GM12878 (cell line): ENCODE measurements at regions not wholly inside any gene's neighbourhood (a gene's known extent, or its start where the extent isn't known, plus 50 kb on each side); places are given as distances from the start of the nearest gene placed in this dataset.
"Not testable (repeated sequence)": the region's sequence is repeated elsewhere in the genome, so short reads cannot be mapped to it uniquely, and the experiment has no call there.

ENCODE experiments used
- ATAC-seq: fragments of 200-7000 bp; cut with Tn5 transposase; 3 replicates; pipeline ENCODE4 v1.9.1; 2020; ENCODE audit warnings: mild to moderate bottlenecking, moderate library complexity
- BruUV-seq: library from RNA; stranded (reverse); fragments of 400-500 nt; replicated peaks from 2 replicates; lab custom pipeline; 2021; lab: Mats Ljungman, UMichigan
- CTCF ChIA-PET: fragments of 300-600 bp; sonication (Branson Sonifier 250); formaldehyde crosslinking; extraction: SDS; loops from one replicate; lab custom pipeline; 2021; ENCODE audit warnings: inconsistent platforms; lab: Yijun Ruan, JAX
- POLR2A ChIA-PET: fragments of 350-600 bp; formaldehyde crosslinking; extraction: SDS; loops from one replicate; lab custom pipeline; 2021; ENCODE audit warnings: inconsistent platforms; lab: Charles Lee
- RAD21 ChIA-PET: fragments of 300-600 bp; sonication (Branson Sonifier 250); formaldehyde crosslinking; loops from one replicate; lab custom pipeline; 2023; ENCODE audit warnings: antibody characterized with exemption; ENCODE audit not compliant: unreplicated experiment; lab: Charles Lee
- SMC1A ChIA-PET: fragments of 300-600 bp; sonication (Branson Sonifier 250); formaldehyde crosslinking; loops from one replicate; lab custom pipeline; 2023; ENCODE audit not compliant: unreplicated experiment, uncharacterized antibody; lab: Charles Lee
- DNase-seq: peaks from one replicate; pipeline ENCODE4 v3.0.0-alpha.2; 2011; ENCODE audit warnings: low read depth, low spot score
- FAIRE-seq: peaks from 3 replicates; lab custom pipeline; 2011; peaks lifted over from hg19 to GRCh38; lab: Jason Lieb, UNC
- H2AFZ ChIP-seq: 2 replicates; pipeline ENCODE4 v1.6.0; 2011; ENCODE audit warnings: low read depth, low read length, control low read depth; ENCODE audit not compliant: control insufficient read depth
- H3K27ac ChIP-seq: 2 replicates; pipeline ENCODE4 v1.5.1; 2011; ENCODE audit warnings: control low read depth; ENCODE audit not compliant: control insufficient read depth, insufficient read depth
- H3K27me3 ChIP-seq, 2 experiments: replicated peaks in 1 of 2; 2 replicates each; pipeline versions ENCODE4 v1.6.0 to v1.6.1; 2011; ENCODE audit warnings: low read length in 1 of 2; ENCODE audit not compliant: control insufficient read depth in 2 of 2, insufficient read depth in 2 of 2
- H3K36me3 ChIP-seq, 2 experiments: 2 replicates each; pipeline ENCODE4 v1.5.1; 2011; ENCODE audit warnings: low read length in 1 of 2; ENCODE audit not compliant: control insufficient read depth in 2 of 2, insufficient read depth in 2 of 2
- H3K4me1 ChIP-seq: 2 replicates; pipeline ENCODE4 v1.6.1; 2011; ENCODE audit warnings: mild to moderate bottlenecking, low read length, moderate library complexity, mixed read lengths; ENCODE audit not compliant: control insufficient read depth, insufficient read depth
- H3K4me2 ChIP-seq: 2 replicates; pipeline ENCODE4 v1.6.0; 2011; ENCODE audit warnings: control low read depth; ENCODE audit not compliant: control insufficient read depth, insufficient read depth
- H3K4me3 ChIP-seq: fragments of 200-600 bp; sonication (generic); 2 replicates; pipeline ENCODE4 v1.5.1; 2016
- H3K79me2 ChIP-seq: 2 replicates; pipeline ENCODE4 v1.6.0; 2011; ENCODE audit warnings: low read length; ENCODE audit not compliant: control insufficient read depth, insufficient read depth
- H3K9ac ChIP-seq: 2 replicates; pipeline ENCODE4 v1.8.0; 2011; ENCODE audit warnings: low read length, control low read depth, mixed read lengths; ENCODE audit not compliant: control insufficient read depth, insufficient read depth
- H3K9me3 ChIP-seq: replicated peaks from 3 replicates; pipeline ENCODE4 v1.5.1; 2011; ENCODE audit warnings: mild to moderate bottlenecking, low read length; ENCODE audit not compliant: control insufficient read depth, insufficient read depth
- H4K20me1 ChIP-seq: 2 replicates; pipeline ENCODE4 v1.6.0; 2011; ENCODE audit not compliant: control insufficient read depth, insufficient read depth
- BCL11A ChIP-seq: IDR thresholded peaks from 2 replicates; pipeline ENCODE4 v1.6.1; 2011; ENCODE audit warnings: low read depth, low read length
- LARP7 ChIP-seq: fragments of 450-650 bp; IDR thresholded peaks from 2 replicates; pipeline ENCODE4 v1.6.1; 2017; ENCODE audit warnings: mild to moderate bottlenecking
- MEF2B ChIP-seq: fragments of 450-650 bp; IDR thresholded peaks from 2 replicates; pipeline ENCODE4 v1.6.1; 2018; ENCODE audit warnings: mild to moderate bottlenecking, moderate library complexity; ENCODE audit not compliant: partially characterized antibody, poor library complexity, severe bottlenecking
- PML ChIP-seq: IDR thresholded peaks from 2 replicates; pipeline ENCODE4 v1.6.1; 2012; ENCODE audit warnings: low read length, inconsistent platforms
- SUPT20H ChIP-seq: IDR thresholded peaks from 2 replicates; pipeline ENCODE4 v1.6.1; 2011; ENCODE audit warnings: low read depth, mild to moderate bottlenecking, low read length, moderate library complexity, borderline replicate concordance; ENCODE audit not compliant: control insufficient read depth
- WRNIP1 ChIP-seq: IDR thresholded peaks from 2 replicates; pipeline ENCODE4 v1.6.1; 2011; ENCODE audit warnings: low read depth, low read length, improper control_type of control experiment, borderline replicate concordance
- ZBTB40 ChIP-seq: fragments of 450-650 bp; IDR thresholded peaks from 2 replicates; pipeline ENCODE4 v1.6.1; 2016; ENCODE audit warnings: mild to moderate bottlenecking, moderate library complexity, borderline replicate concordance
- ZNF24 ChIP-seq: fragments of 450-650 bp; IDR thresholded peaks from 2 replicates; pipeline ENCODE4 v1.6.1; 2017; ENCODE audit warnings: antibody characterized with exemption, mild to moderate bottlenecking
- WGBS: methylation state at CpG from one replicate; pipeline ENCODE4 v1.1.6; 2016; ENCODE audit warnings: low lambda C conversion rate; ENCODE audit not compliant: insufficient replicate concordance, insufficient coverage; ENCODE audit errors: missing lambda C conversion rate; 5-methylcytosine and 5-hydroxymethylcytosine counted together
- in situ Hi-C: fragments of 300-500 bp; cut with MboI; formaldehyde crosslinking; loops from 9 replicates; pipeline ENCODE4 v1.14.3; 2018; ENCODE audit warnings: mixed read lengths
- intact Hi-C: fragments of 100-400 bp; cut with micrococcal nuclease; formaldehyde crosslinking; loops from one replicate; pipeline ENCODE4 v1.14.2; 2022; ENCODE audit not compliant: unreplicated experiment

GRCh38 chrX:113157496-113157895, 316.9 kb upstream of the AMOT start:
- no peak overlapping the region for H3K27ac ChIP-seq
- ATAC-seq (no peak), FAIRE-seq (no peak), DNase-seq (no peak)
- ChIA-PET SMC1A (no interaction called here), POLR2A (no interaction called here), CTCF (no interaction called here), RAD21 (no interaction called here)
- H3K9ac ChIP-seq: no peak overlapping the region
- TF ChIP-seq PML: no peak
- TF ChIP-seq ZBTB40: no peak
- no peak for TF ChIP-seq LARP7
- TF ChIP-seq WRNIP1: no peak
- no peak for TF ChIP-seq ZNF24
- no peak for TF ChIP-seq SUPT20H
- TF ChIP-seq MEF2B: no peak
- no peak for TF ChIP-seq BCL11A
- H3K4me1 ChIP-seq: no peaks in the 10 kb centered on the region
- WGBS: 34% methylated on average over 8 of the region's 8 CpGs
- no peaks in the 10 kb centered on the region for H3K9me3 ChIP-seq
- no peak overlapping the region for H3K4me3 ChIP-seq
- no peaks in the 10 kb centered on the region for H3K79me2 ChIP-seq
- H3K27me3 ChIP-seq: no peaks in the 10 kb centered on the region
- no TSS peak for BruUV-seq
- H3K4me2 ChIP-seq: no peak overlapping the region
- in situ Hi-C loops: no loop called here
- no peak overlapping the region for H2AFZ ChIP-seq
- intact Hi-C loops: no loop called here
- no peaks in the 10 kb centered on the region for H4K20me1 ChIP-seq
- no peaks in the 10 kb centered on the region for H3K36me3 ChIP-seq

GRCh38 chrX:113154315-113154714, 313.7 kb upstream of the AMOT start:
- BruUV-seq, H3K79me2 ChIP-seq, intact Hi-C loops, FAIRE-seq, H3K9ac ChIP-seq, H3K4me3 ChIP-seq, H4K20me1 ChIP-seq, ATAC-seq, in situ Hi-C loops, DNase-seq, H3K27me3 ChIP-seq, H3K36me3 ChIP-seq, H2AFZ ChIP-seq, H3K9me3 ChIP-seq, H3K27ac ChIP-seq, SMC1A ChIA-PET, H3K4me2 ChIP-seq, CTCF ChIA-PET, H3K4me1 ChIP-seq, POLR2A ChIA-PET, RAD21 ChIA-PET: not testable (repeated sequence)
- 0% methylated on average over 4 of the region's 4 CpGs for WGBS
